GM12873 (cell line): ENCODE measurements at regions not wholly inside any gene's neighbourhood (a gene's known extent, or its start where the extent isn't known, plus 50 kb on each side); places are given as distances from the start of the nearest gene placed in this dataset.

Experiments
- CTCF ChIP-seq: IDR thresholded peaks from 2 replicates; pipeline ENCODE4 v1.5.1; 2012; ENCODE audit warnings: low read depth, mild to moderate bottlenecking, moderate library complexity, low read length, control low read depth; ENCODE audit not compliant: insufficient read depth; ENCODE audit errors: missing control alignments

GRCh38 chr21:18819507-18819906, 415.9 kb upstream of the TMPRSS15 start:
- no peak for TF ChIP-seq CTCF

GRCh38 chr21:18826562-18826961, 423.0 kb upstream of the TMPRSS15 start:
- TF ChIP-seq CTCF: no peak

GRCh38 chr21:18831942-18832676, 428.5 kb upstream of the TMPRSS15 start:
- no peak for TF ChIP-seq CTCF

- no peak for TF ChIP-seq CTCF
These were observed 429.4 kb upstream of the TMPRSS15 start for GRCh38 chr21:18832950-18833349.

- TF ChIP-seq CTCF: peak; percentile 53
These were observed 436.7 kb upstream of the TMPRSS15 start for GRCh38 chr21:18840239-18840638.

GRCh38 chr21:18869104-18869503, 465.5 kb upstream of the TMPRSS15 start:
- no peak for TF ChIP-seq CTCF

GRCh38 chr21:18877917-18878316, 474.3 kb upstream of the TMPRSS15 start:
- TF ChIP-seq CTCF: no peak
